Mammary epithelial cell (primary cell): ENCODE measurements at regions not wholly inside any gene's neighbourhood (a gene's known extent, or its start where the extent isn't known, plus 50 kb on each side); places are given as distances from the start of the nearest gene placed in this dataset.

ENCODE experiments used
- CTCF ChIP-seq, 2 donors: IDR thresholded peaks in 1 of 2; conservative IDR thresholded peaks in 1 of 2; 2 replicates each; pipeline ENCODE4 v1.5.1; 2011 to 2012; ENCODE audit warnings: inconsistent platforms in 2 of 2, low read length in 2 of 2, mild to moderate bottlenecking in 2 of 2, control low read depth in 1 of 2, low read depth in 1 of 2; ENCODE audit not compliant: insufficient read depth in 1 of 2; ENCODE audit errors: extremely low read depth in 1 of 2
- EZH2 ChIP-seq: IDR thresholded peaks from 2 replicates; pipeline ENCODE4 v1.6.1; 2012; ENCODE audit warnings: low read length, inconsistent platforms, borderline replicate concordance

GRCh38 chr18:34493099-34493544, 217.0 kb upstream of the DTNA start:
- TF ChIP-seq CTCF (conservative IDR thresholded peaks at IDR 0.05 in 1 of 2, IDR thresholded peaks at IDR 0.05 in 1 of 2; ENCODE audit: extremely low read depth in 1 of 2, insufficient read depth in 1 of 2, low read depth in 1 of 2, low read length in 2 of 2) (no peak), EZH2 (no peak)
